ENCODE measurements at regions not wholly inside any gene's neighbourhood (a gene's known extent, or its start where the extent isn't known, plus 50 kb on each side); places are given as distances from the start of the nearest gene placed in this dataset.

- H3K36me3 Mint-ChIP-seq (ENCODE audit: low read depth): no peaks in the 10 kb centered on the region
- no peak overlapping the region for H3K27ac Mint-ChIP-seq (ENCODE audit: unreplicated experiment)
- no peak for TF ChIP-seq CTCF (conservative IDR thresholded peaks at IDR 0.05)
- H3K9me3 Mint-ChIP-seq: no peaks in the 10 kb centered on the region
- no peak overlapping the region for H3K4me3 Mint-ChIP-seq
- DNase-seq (ENCODE audit: low read depth, low spot score): no peak
- peaks cover 13% of the 10 kb centered on the region for H3K27me3 Mint-ChIP-seq (ENCODE audit: low read depth)
- no peaks in the 10 kb centered on the region for H3K4me1 Mint-ChIP-seq
These were observed 220.5 kb upstream of the XYLT1 start for GRCh38 chr16:17691106-17691898.

- Mint-ChIP-seq H3K9me3 (no peaks in the 10 kb centered on the region), H3K36me3 (ENCODE audit: low read depth) (peaks cover 2% of the 10 kb centered on the region), H3K27ac (ENCODE audit: unreplicated experiment) (no peak overlapping the region), H3K4me1 (no peaks in the 10 kb centered on the region), H3K27me3 (ENCODE audit: low read depth) (no peaks in the 10 kb centered on the region), H3K4me3 (no peak overlapping the region)
- TF ChIP-seq CTCF (conservative IDR thresholded peaks at IDR 0.05): no peak
- no peak for DNase-seq (ENCODE audit: low read depth, low spot score)
These were observed 214.7 kb upstream of the XYLT1 start for GRCh38 chr16:17685447-17685846.

- H3K36me3 Mint-ChIP-seq (ENCODE audit: low read depth): peaks cover 2% of the 10 kb centered on the region
- no peak for DNase-seq (ENCODE audit: low read depth, low spot score)
- H3K27me3 Mint-ChIP-seq (ENCODE audit: low read depth): no peaks in the 10 kb centered on the region
- no peak overlapping the region for H3K4me3 Mint-ChIP-seq
- TF ChIP-seq CTCF (conservative IDR thresholded peaks at IDR 0.05): no peak
- H3K9me3 Mint-ChIP-seq: peaks cover 8% of the 10 kb centered on the region
- no peak overlapping the region for H3K27ac Mint-ChIP-seq (ENCODE audit: unreplicated experiment)
- H3K4me1 Mint-ChIP-seq: no peaks in the 10 kb centered on the region
These were observed 212.5 kb upstream of the XYLT1 start for GRCh38 chr16:17683281-17683680.

- Mint-ChIP-seq H3K4me1 (no peaks in the 10 kb centered on the region), H3K4me3 (no peak overlapping the region), H3K36me3 (ENCODE audit: low read depth) (peaks cover 2% of the 10 kb centered on the region), H3K27ac (ENCODE audit: unreplicated experiment) (no peak overlapping the region), H3K9me3 (peaks cover 8% of the 10 kb centered on the region), H3K27me3 (ENCODE audit: low read depth) (peaks cover 3% of the 10 kb centered on the region)
- no peak for DNase-seq (ENCODE audit: low read depth, low spot score)
- no peak for TF ChIP-seq CTCF (conservative IDR thresholded peaks at IDR 0.05)
These were observed 205.4 kb upstream of the XYLT1 start for GRCh38 chr16:17676171-17676570.

GRCh38 chr16:17668386-17668785, 197.6 kb upstream of the XYLT1 start:
- Mint-ChIP-seq H3K4me1 (no peaks in the 10 kb centered on the region), H3K36me3 (ENCODE audit: low read depth) (no peaks in the 10 kb centered on the region), H3K4me3 (no peak overlapping the region), H3K27ac (ENCODE audit: unreplicated experiment) (no peak overlapping the region), H3K27me3 (ENCODE audit: low read depth) (peaks cover 3% of the 10 kb centered on the region), H3K9me3 (no peaks in the 10 kb centered on the region)
- TF ChIP-seq CTCF (conservative IDR thresholded peaks at IDR 0.05): no peak
- no peak for DNase-seq (ENCODE audit: low read depth, low spot score)
